KMS-11 (cell line): ENCODE measurements at regions not wholly inside any gene's neighbourhood (a gene's known extent, or its start where the extent isn't known, plus 50 kb on each side); places are given as distances from the start of the nearest gene placed in this dataset.

Experiments used
- H2AFZ ChIP-seq: fragments of 200-600 bp; sonication (generic); 2 replicates; pipeline ENCODE4 v1.6.1; 2016; ENCODE audit warnings: antibody characterized with exemption, mixed run types, low read depth
- H3K27ac ChIP-seq: fragments of 200-600 bp; sonication (generic); 2 replicates; pipeline ENCODE4 v1.6.1; 2016; ENCODE audit warnings: mild to moderate bottlenecking, mixed run types
- H3K27me3 ChIP-seq: fragments of 200-600 bp; sonication (generic); 2 replicates; pipeline ENCODE4 v1.6.1; 2017; ENCODE audit warnings: mild to moderate bottlenecking, low read depth, mixed run types, moderate library complexity; ENCODE audit not compliant: insufficient read depth
- H3K36me3 ChIP-seq: fragments of 200-600 bp; sonication (generic); 2 replicates; pipeline ENCODE4 v1.6.1; 2017; ENCODE audit warnings: mild to moderate bottlenecking, mixed run types; ENCODE audit not compliant: insufficient read depth
- H3K4me1 ChIP-seq: fragments of 200-600 bp; sonication (generic); 2 replicates; pipeline ENCODE4 v1.6.1; 2016; ENCODE audit warnings: mild to moderate bottlenecking, low read depth, mixed run types; ENCODE audit not compliant: poor library complexity, severe bottlenecking
- H3K4me2 ChIP-seq: fragments of 200-600 bp; sonication (generic); 2 replicates; pipeline ENCODE4 v1.7.0; 2016; ENCODE audit warnings: mild to moderate bottlenecking, mixed run types
- H3K4me3 ChIP-seq: fragments of 200-600 bp; sonication (generic); IDR thresholded peaks from 2 replicates; pipeline ENCODE4 v1.6.1; 2017; ENCODE audit warnings: low read depth, low read length, mixed read lengths; ENCODE audit not compliant: insufficient read depth
- H3K79me2 ChIP-seq: fragments of 200-600 bp; sonication (generic); 2 replicates; pipeline ENCODE4 v1.6.1; 2016; ENCODE audit warnings: low read depth, mixed run types; ENCODE audit not compliant: insufficient read depth
- H3K9ac ChIP-seq: fragments of 200-600 bp; sonication (generic); 2 replicates; pipeline ENCODE4 v1.6.1; 2016; ENCODE audit warnings: mild to moderate bottlenecking, mixed run types
- H4K20me1 ChIP-seq: fragments of 200-600 bp; sonication (generic); 2 replicates; pipeline ENCODE4 v1.6.1; 2016; ENCODE audit warnings: mild to moderate bottlenecking, mixed run types; ENCODE audit not compliant: insufficient read depth
- TF ChIP-seq, protein P1 (sequence below): fragments of 200-600 bp; sonication (generic); conservative IDR thresholded peaks from 2 replicates; pipeline ENCODE4 v1.6.1; 2017; ENCODE audit warnings: low read depth, mild to moderate bottlenecking, antibody characterized with exemption, low read length, moderate library complexity, mixed read lengths

- TF ChIP-seq, protein P1, sequence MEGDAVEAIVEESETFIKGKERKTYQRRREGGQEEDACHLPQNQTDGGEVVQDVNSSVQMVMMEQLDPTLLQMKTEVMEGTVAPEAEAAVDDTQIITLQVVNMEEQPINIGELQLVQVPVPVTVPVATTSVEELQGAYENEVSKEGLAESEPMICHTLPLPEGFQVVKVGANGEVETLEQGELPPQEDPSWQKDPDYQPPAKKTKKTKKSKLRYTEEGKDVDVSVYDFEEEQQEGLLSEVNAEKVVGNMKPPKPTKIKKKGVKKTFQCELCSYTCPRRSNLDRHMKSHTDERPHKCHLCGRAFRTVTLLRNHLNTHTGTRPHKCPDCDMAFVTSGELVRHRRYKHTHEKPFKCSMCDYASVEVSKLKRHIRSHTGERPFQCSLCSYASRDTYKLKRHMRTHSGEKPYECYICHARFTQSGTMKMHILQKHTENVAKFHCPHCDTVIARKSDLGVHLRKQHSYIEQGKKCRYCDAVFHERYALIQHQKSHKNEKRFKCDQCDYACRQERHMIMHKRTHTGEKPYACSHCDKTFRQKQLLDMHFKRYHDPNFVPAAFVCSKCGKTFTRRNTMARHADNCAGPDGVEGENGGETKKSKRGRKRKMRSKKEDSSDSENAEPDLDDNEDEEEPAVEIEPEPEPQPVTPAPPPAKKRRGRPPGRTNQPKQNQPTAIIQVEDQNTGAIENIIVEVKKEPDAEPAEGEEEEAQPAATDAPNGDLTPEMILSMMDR, result no peak
- Histone ChIP-seq H3K27me3 (no peaks in the 10 kb centered on the region), H3K36me3 (no peaks in the 10 kb centered on the region)
These were observed 398.5 kb downstream of the VPS13C start for GRCh38 chr15:61661791-61662190.

GRCh38 chr15:61660579-61660978, 399.7 kb downstream of the VPS13C start:
- Histone ChIP-seq H3K4me1 (no peaks in the 10 kb centered on the region), H3K9ac (no peak overlapping the region), H4K20me1 (no peaks in the 10 kb centered on the region), H3K36me3 (no peaks in the 10 kb centered on the region), H2AFZ (no peak overlapping the region), H3K27ac (no peak overlapping the region), H3K27me3 (no peaks in the 10 kb centered on the region), H3K4me2 (no peak overlapping the region), H3K4me3 (no peak overlapping the region), H3K79me2 (no peaks in the 10 kb centered on the region)
- TF ChIP-seq, protein P1, result no peak

More at GRCh38 chr15:61661791-61662190, 398.5 kb downstream of the VPS13C start:
- Histone ChIP-seq H3K9ac (no peak overlapping the region), H3K79me2 (no peaks in the 10 kb centered on the region), H2AFZ (no peak overlapping the region), H3K4me3 (no peak overlapping the region), H3K4me2 (no peak overlapping the region), H4K20me1 (no peaks in the 10 kb centered on the region), H3K4me1 (no peaks in the 10 kb centered on the region), H3K27ac (no peak overlapping the region)

DNA sequence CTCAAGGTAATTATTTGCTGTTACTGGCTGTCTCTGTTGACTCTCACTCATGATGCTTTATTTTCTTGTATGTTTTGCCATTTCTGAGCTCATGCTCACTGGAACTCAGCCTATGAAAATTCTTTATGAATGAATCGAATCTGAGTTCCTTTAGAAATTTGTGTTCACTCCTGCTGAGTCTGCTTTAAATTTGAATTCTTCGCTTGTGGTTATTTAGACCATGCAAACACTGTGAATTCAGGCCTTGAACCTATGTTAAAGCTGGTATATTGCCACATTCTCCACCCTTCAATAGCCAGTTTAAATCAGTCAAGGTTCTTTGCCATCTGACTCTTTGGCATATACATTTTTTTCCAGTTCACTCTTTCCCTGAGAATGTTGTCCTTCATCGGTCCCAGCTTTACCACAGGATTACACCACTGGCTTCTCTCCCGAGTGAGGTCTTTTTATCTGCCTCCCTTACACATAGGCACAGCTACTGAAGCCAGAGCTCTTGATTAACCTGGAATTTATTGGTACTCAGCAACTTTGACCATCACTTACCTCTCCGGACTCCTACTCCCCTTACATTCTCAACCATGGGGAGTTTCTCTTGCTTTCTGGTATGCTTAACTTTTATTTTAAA, 400.6 kb downstream of the VPS13C start:
- H3K79me2 ChIP-seq, result no peaks in the 10 kb centered on the region
- no peaks in the 10 kb centered on the region for H3K27me3 ChIP-seq
- H2AFZ ChIP-seq, result no peak overlapping the region
- H4K20me1 ChIP-seq, result no peaks in the 10 kb centered on the region
- no peak overlapping the region for H3K27ac ChIP-seq
- no peaks in the 10 kb centered on the region for H3K36me3 ChIP-seq
- no peaks in the 10 kb centered on the region for H3K4me1 ChIP-seq
- no peak overlapping the region for H3K4me2 ChIP-seq
- TF ChIP-seq, protein P1, result no peak
- H3K4me3 ChIP-seq, result no peak overlapping the region
- no peak overlapping the region for H3K9ac ChIP-seq

DNA sequence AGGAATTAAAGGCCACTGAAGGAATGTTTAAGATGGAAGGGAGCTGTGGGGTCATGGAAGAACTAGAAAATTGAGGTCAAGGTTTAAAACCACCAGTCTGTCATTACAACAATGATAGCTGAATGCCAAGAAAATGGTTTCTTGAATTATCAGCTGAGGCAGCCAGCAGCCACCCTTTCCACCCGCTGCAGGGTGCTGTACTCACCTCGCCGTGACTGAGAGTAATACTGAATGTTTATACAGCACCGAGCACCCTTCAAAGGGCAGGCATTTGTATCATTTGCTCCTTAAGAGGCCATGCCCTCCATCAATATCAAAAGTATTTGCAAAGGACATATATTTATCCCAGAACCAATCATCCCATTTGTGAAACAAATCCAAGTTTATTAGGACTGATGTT, 402.8 kb downstream of the VPS13C start:
- Histone ChIP-seq H3K79me2 (no peaks in the 10 kb centered on the region), H3K36me3 (no peaks in the 10 kb centered on the region), H3K9ac (no peak overlapping the region), H2AFZ (no peak overlapping the region), H4K20me1 (no peaks in the 10 kb centered on the region), H3K4me2 (no peak overlapping the region), H3K27me3 (no peaks in the 10 kb centered on the region), H3K4me1 (no peaks in the 10 kb centered on the region), H3K27ac (no peak overlapping the region), H3K4me3 (no peak overlapping the region)
- TF ChIP-seq, protein P1, result no peak
